Gastroesophageal sphincter (tissue), 4 donors: ENCODE measurements at regions not wholly inside any gene's neighbourhood (a gene's known extent, or its start where the extent isn't known, plus 50 kb on each side); places are given as distances from the start of the nearest gene placed in this dataset.

Source experiments
- ATAC-seq: fragments of 150-250 bp; one replicate; pipeline ENCODE4 v1.9.1; 2016; ENCODE audit warnings: mild to moderate bottlenecking, moderate library complexity
- H3K27ac ChIP-seq, 4 donors: fragments of 200-600 bp; sonication (generic) in 3 of 4; 1 replicate in 3 of 4; 2 replicates in 1 of 4; pipeline ENCODE4 v1.5.1; 2016 to 2019
- H3K27me3 ChIP-seq: fragments of 200-600 bp; sonication (generic); one replicate; pipeline ENCODE4 v1.5.1; 2019
- H3K36me3 ChIP-seq, 2 donors: fragments of 200-600 bp; sonication (generic); one replicate each; pipeline ENCODE4 v1.5.1; 2019; ENCODE audit warnings: control low read depth in 1 of 2
- H3K4me1 ChIP-seq, 3 donors: fragments of 200-600 bp; sonication (generic); 1 replicate in 2 of 3; 2 replicates in 1 of 3; pipeline ENCODE4 v1.5.1; 2016 to 2019; ENCODE audit warnings: control low read depth in 2 of 3
- H3K4me3 ChIP-seq, 2 donors: fragments of 200-600 bp; sonication (generic); one replicate each; pipeline ENCODE4 v1.5.1; 2019; ENCODE audit warnings: mild to moderate bottlenecking in 1 of 2, moderate library complexity in 1 of 2
- H3K9me3 ChIP-seq, 3 donors: fragments of 200-600 bp; sonication (generic); one replicate each; pipeline ENCODE4 v1.5.1; 2017 to 2019; ENCODE audit warnings: control low read depth in 2 of 3
- CTCF ChIP-seq, 4 experiments: fragments of 200-600 bp in 2 of 4; fragments of 450-650 bp in 2 of 4; sonication (generic) in 1 of 4; IDR thresholded peaks; one replicate each; pipeline ENCODE4 v1.5.1; 2017 to 2019; ENCODE audit warnings: antibody characterized with exemption in 4 of 4, mild to moderate bottlenecking in 2 of 4, moderate library complexity in 2 of 4
- EP300 ChIP-seq: sonication (generic); formaldehyde crosslinking; IDR thresholded peaks from one replicate; pipeline ENCODE4 v1.6.1; 2017; ENCODE audit warnings: antibody characterized with exemption, mild to moderate bottlenecking
- POLR2A ChIP-seq, 2 donors: fragments of 450-650 bp; IDR thresholded peaks; one replicate each; pipeline ENCODE4 v1.6.1; 2017; ENCODE audit warnings: antibody characterized with exemption in 2 of 2, mild to moderate bottlenecking in 2 of 2, moderate library complexity in 1 of 2
- POLR2AphosphoS5 ChIP-seq: sonication (generic); formaldehyde crosslinking; IDR thresholded peaks from one replicate; pipeline ENCODE4 v1.6.1; 2017; ENCODE audit warnings: antibody characterized with exemption
- WGBS, 2 donors: methylation state at CpG; one replicate each; pipeline ENCODE4 v1.1.5; 2018; ENCODE audit warnings: low coverage in 1 of 2; 5-methylcytosine and 5-hydroxymethylcytosine counted together

- H3K4me3 ChIP-seq, result no peak overlapping the region
- peaks cover 0 to 3% (median 0%) of the 10 kb centered on the region in 3 donors for H3K9me3 ChIP-seq
- TF ChIP-seq EP300 (no peak), CTCF (IDR thresholded peaks at IDR 0.05) (no peak), POLR2AphosphoS5 (no peak), POLR2A (IDR thresholded peaks at IDR 0.05) (no peak)
- H3K4me1 ChIP-seq, result no peaks in the 10 kb centered on the region
- no peaks in the 10 kb centered on the region for H3K36me3 ChIP-seq
- no peaks in the 10 kb centered on the region for H3K27me3 ChIP-seq
- H3K27ac ChIP-seq, result no peak overlapping the region
- ATAC-seq, result no peak
Measured at GRCh38 chr14:80127466-80127865, 83.8 kb downstream of the DIO2 start.

- Histone ChIP-seq H3K36me3 (no peaks in the 10 kb centered on the region), H3K27me3 (no peaks in the 10 kb centered on the region), H3K27ac (no peak overlapping the region), H3K9me3 (peaks cover 0 to 3% (median 0%) of the 10 kb centered on the region in 3 donors), H3K4me3 (no peak overlapping the region), H3K4me1 (no peaks in the 10 kb centered on the region)
- 77 to 80% methylated on average over 2 to 3 of the region's 3 CpGs for WGBS, 2 donors
- no peak for ATAC-seq
- TF ChIP-seq POLR2AphosphoS5, result no peak
- TF ChIP-seq POLR2A (IDR thresholded peaks at IDR 0.05), result no peak
- no peak for TF ChIP-seq CTCF (IDR thresholded peaks at IDR 0.05)
- TF ChIP-seq EP300, result no peak
Measured at GRCh38 chr14:80124794-80125193, 86.5 kb downstream of the DIO2 start.

- TF ChIP-seq POLR2AphosphoS5, result no peak
- no peak for TF ChIP-seq CTCF (IDR thresholded peaks at IDR 0.05)
- no peak for TF ChIP-seq POLR2A (IDR thresholded peaks at IDR 0.05)
- no peak for TF ChIP-seq EP300
- WGBS, 2 donors, result 100% methylated on average over 1 of the region's 1 CpG
- Histone ChIP-seq H3K9me3 (no peaks in the 10 kb centered on the region), H3K4me3 (no peak overlapping the region), H3K4me1 (no peaks in the 10 kb centered on the region), H3K27ac (no peak overlapping the region), H3K27me3 (no peaks in the 10 kb centered on the region), H3K36me3 (no peaks in the 10 kb centered on the region)
- no peak for ATAC-seq
Measured at GRCh38 chr14:80117876-80118275, 93.4 kb downstream of the DIO2 start.

- Histone ChIP-seq H3K4me3 (no peak overlapping the region), H3K27me3 (no peaks in the 10 kb centered on the region), H3K4me1 (no peaks in the 10 kb centered on the region), H3K27ac (no peak overlapping the region), H3K36me3 (no peaks in the 10 kb centered on the region), H3K9me3 (no peaks in the 10 kb centered on the region)
- TF ChIP-seq POLR2A (IDR thresholded peaks at IDR 0.05) (no peak), CTCF (IDR thresholded peaks at IDR 0.05) (no peak)
- 65 to 72% methylated on average over 2 of the region's 2 CpGs for WGBS, 2 donors
- ATAC-seq, result no peak
Measured at GRCh38 chr14:80116157-80116556, 95.1 kb downstream of the DIO2 start.

GRCh38 chr14:80110721-80111120 lies 100.6 kb downstream of the DIO2 start:
- Histone ChIP-seq H3K36me3 (no peaks in the 10 kb centered on the region), H3K9me3 (no peaks in the 10 kb centered on the region), H3K4me3 (no peak overlapping the region), H3K27ac (no peak overlapping the region), H3K4me1 (no peaks in the 10 kb centered on the region), H3K27me3 (no peaks in the 10 kb centered on the region)
- ATAC-seq, result no peak
- TF ChIP-seq POLR2A (IDR thresholded peaks at IDR 0.05) (no peak), POLR2AphosphoS5 (no peak)
- 36 to 43% methylated on average over 4 to 6 of the region's 6 CpGs for WGBS, 2 donors

- 88 to 90% methylated on average over 1 of the region's 1 CpG for WGBS, 2 donors
Measured at GRCh38 chr14:80109055-80109454, 102.2 kb downstream of the DIO2 start.

More at GRCh38 chr14:80109055-80109454, 102.2 kb downstream of the DIO2 start:
- Histone ChIP-seq H3K4me3 (no peak overlapping the region), H3K4me1 (no peaks in the 10 kb centered on the region), H3K27ac (no peak overlapping the region), H3K9me3 (no peaks in the 10 kb centered on the region), H3K36me3 (no peaks in the 10 kb centered on the region), H3K27me3 (no peaks in the 10 kb centered on the region)
- no peak for ATAC-seq
- TF ChIP-seq EP300 (no peak), POLR2AphosphoS5 (no peak), POLR2A (IDR thresholded peaks at IDR 0.05) (no peak), CTCF (IDR thresholded peaks at IDR 0.05) (no peak)
